Neural progenitor cell (in vitro differentiated cells): ENCODE measurements at regions not wholly inside any gene's neighbourhood (a gene's known extent, or its start where the extent isn't known, plus 50 kb on each side); places are given as distances from the start of the nearest gene placed in this dataset.

Source experiments
- CTCF ChIP-seq: fragments of 200-600 bp; sonication (generic); IDR thresholded peaks from 2 replicates; pipeline ENCODE4 v1.5.1; 2017; ENCODE audit warnings: antibody characterized with exemption, mild to moderate bottlenecking
- EZH2 ChIP-seq: fragments of 200-600 bp; sonication (generic); IDR thresholded peaks from 2 replicates; pipeline ENCODE4 v1.6.1; 2017; ENCODE audit warnings: antibody characterized with exemption, mild to moderate bottlenecking, moderate library complexity

DNA sequence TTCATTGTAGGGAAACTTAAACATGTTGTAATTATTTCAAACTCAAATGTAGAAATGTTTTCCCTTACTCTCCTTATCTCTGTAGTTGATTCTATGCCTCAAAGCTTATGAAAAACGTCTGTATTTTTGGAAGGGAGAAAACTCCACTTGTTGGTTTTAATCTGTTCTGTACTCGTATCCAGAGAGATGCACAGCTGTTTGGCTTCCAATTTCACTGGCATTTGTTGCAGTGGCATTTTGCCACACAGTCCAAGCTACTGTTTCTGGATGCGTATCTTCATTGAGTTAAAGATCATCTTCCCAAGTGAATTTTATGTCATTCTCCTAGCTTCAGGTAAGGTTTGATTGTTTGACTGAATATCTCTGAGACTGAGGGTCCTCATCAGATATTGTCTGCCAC, 481.4 kb downstream of the TRHDE start:
- no peak for TF ChIP-seq EZH2
- no peak for TF ChIP-seq CTCF
